H9 (cell line): ENCODE measurements at regions not wholly inside any gene's neighbourhood (a gene's known extent, or its start where the extent isn't known, plus 50 kb on each side); places are given as distances from the start of the nearest gene placed in this dataset.

ENCODE experiments used
- DNase-seq: peaks from one replicate; pipeline ENCODE4 v3.0.0-alpha.2; 2017
- H2AFZ ChIP-seq: one replicate; pipeline ENCODE4 v1.6.1; 2013; ENCODE audit warnings: mild to moderate bottlenecking, low read length, control low read depth, moderate library complexity
- H2AK5ac ChIP-seq: 2 replicates; pipeline ENCODE4 v1.6.1; 2013; ENCODE audit warnings: low read length, control low read depth, mixed read lengths; ENCODE audit not compliant: insufficient read length
- H2BK120ac ChIP-seq: one replicate; pipeline ENCODE4 v1.6.1; 2013; ENCODE audit warnings: low read depth, mild to moderate bottlenecking, low read length, control low read depth, inconsistent platforms; ENCODE audit not compliant: poor library complexity, severe bottlenecking
- H2BK12ac ChIP-seq: 2 replicates; pipeline ENCODE4 v1.6.1; 2013; ENCODE audit warnings: low read length, control low read depth, mixed read lengths, low read depth; ENCODE audit not compliant: insufficient read length
- H2BK15ac ChIP-seq: 2 replicates; pipeline ENCODE4 v1.6.1; 2013; ENCODE audit warnings: low read depth, low read length, control low read depth
- H2BK20ac ChIP-seq: one replicate; pipeline ENCODE4 v1.6.1; 2013; ENCODE audit warnings: low read depth, mild to moderate bottlenecking, low read length, control low read depth, inconsistent platforms; ENCODE audit not compliant: poor library complexity, severe bottlenecking
- H2BK5ac ChIP-seq: 2 replicates; pipeline ENCODE4 v1.6.1; 2013; ENCODE audit warnings: low read length, control low read depth, mixed read lengths; ENCODE audit not compliant: insufficient read length
- H3K14ac ChIP-seq: 2 replicates; pipeline ENCODE4 v1.6.1; 2013; ENCODE audit warnings: low read length, control low read depth; ENCODE audit not compliant: insufficient read depth
- H3K18ac ChIP-seq: 2 replicates; pipeline ENCODE4 v1.6.1; 2013; ENCODE audit warnings: low read depth, mild to moderate bottlenecking, mixed read lengths, low read length, control low read depth; ENCODE audit not compliant: insufficient read length
- H3K23ac ChIP-seq: 2 replicates; pipeline ENCODE4 v1.6.1; 2013; ENCODE audit warnings: low read length, control low read depth, mixed read lengths, low read depth; ENCODE audit not compliant: insufficient read length
- H3K23me2 ChIP-seq: 2 replicates; pipeline ENCODE4 v1.6.1; 2013; ENCODE audit warnings: low read depth, mild to moderate bottlenecking, mixed read lengths, low read length, control low read depth; ENCODE audit not compliant: insufficient read length, poor library complexity, severe bottlenecking
- H3K27ac ChIP-seq: 2 replicates; pipeline ENCODE4 v1.5.1; 2013; ENCODE audit warnings: low read length, control low read depth, mixed read lengths, low read depth; ENCODE audit not compliant: insufficient read length
- H3K27me3 ChIP-seq: 2 replicates; pipeline ENCODE4 v1.6.1; 2013; ENCODE audit warnings: low read length, control low read depth, inconsistent platforms; ENCODE audit not compliant: insufficient read depth
- H3K4ac ChIP-seq: 2 replicates; pipeline ENCODE4 v1.6.1; 2013; ENCODE audit warnings: low read depth, mild to moderate bottlenecking, control low read depth, inconsistent platforms, low read length, moderate library complexity
- H3K4me1 ChIP-seq: 2 replicates; pipeline ENCODE4 v1.6.1; 2013; ENCODE audit warnings: low read length, control low read depth, inconsistent platforms; ENCODE audit not compliant: insufficient read depth
- H3K4me2 ChIP-seq: 2 replicates; pipeline ENCODE4 v1.6.1; 2013; ENCODE audit warnings: low read length, control low read depth, mixed read lengths; ENCODE audit not compliant: insufficient read length, insufficient read depth
- H3K56ac ChIP-seq: 2 replicates; pipeline ENCODE4 v1.6.1; 2013; ENCODE audit warnings: low read depth, mild to moderate bottlenecking, mixed read lengths, low read length, control low read depth; ENCODE audit not compliant: insufficient read length
- H3K79me1 ChIP-seq: 2 replicates; pipeline ENCODE4 v1.6.1; 2013; ENCODE audit warnings: low read depth, mild to moderate bottlenecking, moderate library complexity, low read length, control low read depth, inconsistent platforms; ENCODE audit not compliant: insufficient read depth, poor library complexity, severe bottlenecking
- H3K79me2 ChIP-seq: 2 replicates; pipeline ENCODE4 v1.6.1; 2013; ENCODE audit warnings: low read length, control low read depth, inconsistent platforms; ENCODE audit not compliant: insufficient read depth
- H3K9ac ChIP-seq: 2 replicates; pipeline ENCODE4 v1.6.1; 2013; ENCODE audit warnings: low read length, control low read depth, mixed read lengths; ENCODE audit not compliant: insufficient read length; ENCODE audit errors: extremely low read depth
- H3K9me3 ChIP-seq: one replicate; pipeline ENCODE4 v1.6.1; 2013; ENCODE audit warnings: low read depth, low read length, inconsistent platforms; ENCODE audit not compliant: control insufficient read depth
- H3T11ph ChIP-seq: one replicate; pipeline ENCODE4 v1.6.1; 2013; ENCODE audit warnings: mild to moderate bottlenecking, low read length, control low read depth, inconsistent platforms
- H4K20me1 ChIP-seq: one replicate; pipeline ENCODE4 v1.6.1; 2013; ENCODE audit not compliant: control insufficient read depth, insufficient read length, insufficient read depth
- H4K5ac ChIP-seq: 2 replicates; pipeline ENCODE4 v1.6.1; 2013; ENCODE audit warnings: low read depth, mild to moderate bottlenecking, mixed read lengths, low read length, control low read depth; ENCODE audit not compliant: insufficient read length
- H4K8ac ChIP-seq: replicated peaks from 2 replicates; pipeline ENCODE4 v1.6.1; 2013; ENCODE audit warnings: low read length, control low read depth, mixed read lengths, low read depth; ENCODE audit not compliant: insufficient read length
- H4K91ac ChIP-seq: 2 replicates; pipeline ENCODE4 v1.6.1; 2013; ENCODE audit warnings: low read depth, mild to moderate bottlenecking, moderate library complexity, mixed read lengths, low read length, control low read depth; ENCODE audit not compliant: insufficient read length
- H3K27ac Mint-ChIP-seq, 3 experiments: 2 replicates in 2 of 3; 3 replicates in 1 of 3; pipeline ENCODE4 v1.8.0; 2020 to 2021; ENCODE audit warnings: mixed read lengths in 3 of 3, mild to moderate bottlenecking in 1 of 3, moderate library complexity in 1 of 3
- H3K27me3 Mint-ChIP-seq: 2 replicates; pipeline ENCODE4 v1.8.0; 2021; ENCODE audit warnings: low read depth, mild to moderate bottlenecking, moderate library complexity, mixed read lengths
- H3K36me3 Mint-ChIP-seq, 3 experiments: 2 replicates in 2 of 3; 3 replicates in 1 of 3; pipeline ENCODE4 v1.8.0; 2020 to 2021; ENCODE audit warnings: low read depth in 3 of 3, mixed read lengths in 3 of 3; ENCODE audit not compliant: insufficient read depth in 1 of 3
- H3K4me1 Mint-ChIP-seq, 2 experiments: 2 replicates each; pipeline ENCODE4 v1.8.0; 2020; ENCODE audit warnings: mixed read lengths in 2 of 2
- H3K4me3 Mint-ChIP-seq, 2 experiments: 2 replicates in 1 of 2; 3 replicates in 1 of 2; pipeline ENCODE4 v1.8.0; 2020 to 2021; ENCODE audit warnings: mild to moderate bottlenecking in 2 of 2, mixed read lengths in 2 of 2, moderate library complexity in 1 of 2
- H3K9me3 Mint-ChIP-seq, 2 experiments: 2 replicates in 1 of 2; 3 replicates in 1 of 2; pipeline ENCODE4 v1.8.0; 2020; ENCODE audit warnings: mild to moderate bottlenecking in 2 of 2, mixed read lengths in 2 of 2, moderate library complexity in 1 of 2
- WGBS: extraction: QIAGEN DNeasy Blood & Tissue Kit; methylation state at CpG from one replicate; pipeline ENCODE4 v1.1.7; 2013; ENCODE audit warnings: missing lambda C conversion rate, low lambda C conversion rate, mixed read lengths; ENCODE audit not compliant: insufficient read length; ENCODE audit errors: extremely low coverage; 5-methylcytosine and 5-hydroxymethylcytosine counted together
- TF ChIP-seq, protein P1 (sequence below): fragments of 200-600 bp; sonication (generic); conservative IDR thresholded peaks from 3 replicates; pipeline ENCODE4 v1.8.0; 2021; ENCODE audit warnings: antibody characterized with exemption, mild to moderate bottlenecking

DNA sequence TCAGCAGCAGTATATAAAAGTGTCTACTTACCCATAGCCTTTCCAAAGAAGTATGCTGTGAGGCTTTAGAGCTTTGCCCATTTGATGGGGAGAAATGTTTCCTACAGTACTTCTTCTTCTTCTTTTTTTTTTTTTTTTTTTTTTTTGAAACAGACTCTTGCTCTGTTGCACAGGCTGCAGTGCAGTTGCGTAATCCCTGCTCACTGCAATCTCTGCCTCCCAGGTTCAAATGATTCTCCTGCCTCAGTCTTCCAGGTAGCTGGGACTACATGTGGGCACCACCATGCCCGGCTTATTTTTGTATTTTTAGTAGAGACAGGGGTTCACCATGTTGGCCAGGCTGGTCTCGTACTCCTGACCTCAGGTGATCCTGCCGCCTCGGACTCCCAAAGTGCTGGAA, 101.7 kb upstream of the TMEM26 start:
- Histone ChIP-seq H3K14ac (no peak overlapping the region), H2BK12ac (no peak overlapping the region), H2BK20ac (no peak overlapping the region), H3K79me1 (no peaks in the 10 kb centered on the region), H3K23me2 (no peaks in the 10 kb centered on the region), H4K20me1 (no peaks in the 10 kb centered on the region), H2BK120ac (no peak overlapping the region), H3K9me3 (no peaks in the 10 kb centered on the region), H4K91ac (no peak overlapping the region), H3K4ac (no peak overlapping the region), H3K18ac (no peak overlapping the region), H2BK5ac (no peak overlapping the region), H3K27me3 (no peaks in the 10 kb centered on the region), H3K4me1 (no peaks in the 10 kb centered on the region), H4K8ac (no peak overlapping the region), H3K23ac (no peak overlapping the region), H2AK5ac (no peak overlapping the region), H3K56ac (no peak overlapping the region), H3K9ac (no peak overlapping the region), H3K27ac (no peak overlapping the region), H2BK15ac (no peak overlapping the region), H4K5ac (no peak overlapping the region), H3K4me2 (no peak overlapping the region), H3T11ph (no peak overlapping the region), H2AFZ (no peak overlapping the region), H3K79me2 (no peaks in the 10 kb centered on the region)
- peaks cover 0 to 4% (median 0%) of the 10 kb centered on the region in 3 experiments; a peak in 1 of 7 replicates for H3K36me3 Mint-ChIP-seq
- no peak overlapping the region for H3K4me3 Mint-ChIP-seq
- peaks cover 0 to 2% of the 10 kb centered on the region in 2 experiments; a peak in 2 of 5 replicates for H3K9me3 Mint-ChIP-seq
- H3K27ac Mint-ChIP-seq = no peak overlapping the region
- DNase-seq = no peak
- TF ChIP-seq, protein P1, sequence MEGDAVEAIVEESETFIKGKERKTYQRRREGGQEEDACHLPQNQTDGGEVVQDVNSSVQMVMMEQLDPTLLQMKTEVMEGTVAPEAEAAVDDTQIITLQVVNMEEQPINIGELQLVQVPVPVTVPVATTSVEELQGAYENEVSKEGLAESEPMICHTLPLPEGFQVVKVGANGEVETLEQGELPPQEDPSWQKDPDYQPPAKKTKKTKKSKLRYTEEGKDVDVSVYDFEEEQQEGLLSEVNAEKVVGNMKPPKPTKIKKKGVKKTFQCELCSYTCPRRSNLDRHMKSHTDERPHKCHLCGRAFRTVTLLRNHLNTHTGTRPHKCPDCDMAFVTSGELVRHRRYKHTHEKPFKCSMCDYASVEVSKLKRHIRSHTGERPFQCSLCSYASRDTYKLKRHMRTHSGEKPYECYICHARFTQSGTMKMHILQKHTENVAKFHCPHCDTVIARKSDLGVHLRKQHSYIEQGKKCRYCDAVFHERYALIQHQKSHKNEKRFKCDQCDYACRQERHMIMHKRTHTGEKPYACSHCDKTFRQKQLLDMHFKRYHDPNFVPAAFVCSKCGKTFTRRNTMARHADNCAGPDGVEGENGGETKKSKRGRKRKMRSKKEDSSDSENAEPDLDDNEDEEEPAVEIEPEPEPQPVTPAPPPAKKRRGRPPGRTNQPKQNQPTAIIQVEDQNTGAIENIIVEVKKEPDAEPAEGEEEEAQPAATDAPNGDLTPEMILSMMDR = no peak
- H3K4me1 Mint-ChIP-seq = peaks cover 15 to 17% of the 10 kb centered on the region in 2 experiments
- no peaks in the 10 kb centered on the region for H3K27me3 Mint-ChIP-seq
- no CpG with 5 or more reads among the region's 5 CpGs for WGBS
